ENCODE measurements at regions not wholly inside any gene's neighbourhood (a gene's known extent, or its start where the extent isn't known, plus 50 kb on each side); places are given as distances from the start of the nearest gene placed in this dataset.

DNA sequence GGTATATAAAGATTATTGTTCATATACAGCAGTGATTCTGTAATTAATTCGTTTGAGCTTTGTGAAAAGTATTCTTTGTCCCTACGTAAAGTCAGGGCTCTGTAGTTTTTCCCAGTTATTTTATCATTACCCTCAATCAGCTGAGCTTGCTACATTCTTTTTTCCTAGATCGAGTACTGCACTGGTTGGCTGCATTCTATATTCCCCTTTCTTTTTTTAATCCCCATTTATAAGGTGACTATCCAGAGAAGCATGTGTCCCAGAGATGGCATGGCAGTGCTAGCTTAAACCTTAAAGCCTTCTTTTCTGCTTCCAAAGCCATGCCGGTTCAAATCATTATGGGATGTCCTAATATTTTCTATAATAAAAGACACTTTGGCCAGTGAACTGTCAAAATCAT, 230.1 kb upstream of the CELF2 start:
- DNase-seq = no peak

- DNase-seq = no peak
Measured at GRCh38 chr10:10788761-10789160, 228.9 kb upstream of the CELF2 start.

DNA sequence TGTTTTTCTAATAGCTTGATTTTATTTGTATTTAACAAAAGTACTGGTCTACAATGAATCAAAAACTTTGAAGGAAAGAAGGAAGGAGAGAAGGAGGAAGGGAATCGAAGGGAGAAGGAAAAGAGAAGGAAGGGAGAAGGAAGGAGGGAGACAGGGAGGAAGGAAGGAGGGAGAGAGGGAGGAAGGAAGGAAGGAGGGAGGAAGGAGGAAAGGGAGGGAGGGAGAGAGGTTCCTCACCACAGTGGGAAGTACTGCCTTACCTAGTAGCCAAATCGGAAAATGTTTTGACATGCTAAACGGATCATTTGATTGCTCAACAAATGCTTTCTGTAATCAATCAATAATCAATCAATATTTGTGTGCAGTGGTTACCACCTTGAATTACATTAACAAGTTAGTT, 225.8 kb upstream of the CELF2 start:
- no peak for DNase-seq

DNA sequence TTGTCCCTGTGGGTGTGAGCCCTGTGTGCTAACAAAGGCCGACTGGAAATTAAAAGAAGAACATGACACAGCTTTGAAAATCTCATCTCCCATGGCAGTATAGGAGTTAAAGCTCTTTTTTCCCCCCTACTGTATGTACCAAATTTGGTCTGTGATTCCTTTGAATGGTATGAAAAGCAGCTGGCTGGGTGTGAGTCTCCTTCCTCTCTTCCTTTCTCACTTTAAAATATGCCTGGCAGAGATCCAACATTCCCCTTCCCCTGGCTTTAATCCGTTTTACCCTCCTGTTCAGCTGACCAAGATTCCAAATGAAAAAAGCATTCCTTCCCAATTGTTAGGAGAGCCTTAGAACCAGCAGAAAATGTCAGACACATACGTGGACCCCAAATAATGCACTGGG, 225.0 kb upstream of the CELF2 start:
- DNase-seq = no peak

- no peak for DNase-seq
Measured at GRCh38 chr10:10794046-10794445, 223.6 kb upstream of the CELF2 start.

DNA sequence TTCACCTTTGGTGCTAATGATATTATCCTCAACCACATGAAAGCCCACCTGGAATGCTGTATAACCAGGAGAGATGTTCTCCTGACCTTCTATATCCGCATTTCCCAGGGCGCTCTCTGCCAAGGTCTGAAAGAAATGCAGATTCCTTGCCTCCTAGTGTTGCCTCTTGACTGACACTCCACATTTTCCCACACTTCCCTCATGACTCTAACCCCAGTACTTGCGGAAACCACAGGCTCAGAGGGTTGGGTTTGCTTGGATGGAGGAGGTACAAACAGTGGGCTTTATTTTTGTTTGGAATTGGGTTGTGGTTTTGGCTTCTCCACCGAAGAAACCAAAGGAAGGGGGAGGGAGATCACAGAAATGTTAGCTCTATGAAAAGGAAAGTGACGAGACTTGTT, 222.9 kb upstream of the CELF2 start:
- DNase-seq = no peak

- DNase-seq = no peak
Measured at GRCh38 chr10:10796061-10796773, 221.5 kb upstream of the CELF2 start.

GRCh38 chr10:10796774-10797415, 220.8 kb upstream of the CELF2 start:
- DNase-seq = no peak

GRCh38 chr10:10797513-10797912, 220.2 kb upstream of the CELF2 start:
- DNase-seq = no peak

DNA sequence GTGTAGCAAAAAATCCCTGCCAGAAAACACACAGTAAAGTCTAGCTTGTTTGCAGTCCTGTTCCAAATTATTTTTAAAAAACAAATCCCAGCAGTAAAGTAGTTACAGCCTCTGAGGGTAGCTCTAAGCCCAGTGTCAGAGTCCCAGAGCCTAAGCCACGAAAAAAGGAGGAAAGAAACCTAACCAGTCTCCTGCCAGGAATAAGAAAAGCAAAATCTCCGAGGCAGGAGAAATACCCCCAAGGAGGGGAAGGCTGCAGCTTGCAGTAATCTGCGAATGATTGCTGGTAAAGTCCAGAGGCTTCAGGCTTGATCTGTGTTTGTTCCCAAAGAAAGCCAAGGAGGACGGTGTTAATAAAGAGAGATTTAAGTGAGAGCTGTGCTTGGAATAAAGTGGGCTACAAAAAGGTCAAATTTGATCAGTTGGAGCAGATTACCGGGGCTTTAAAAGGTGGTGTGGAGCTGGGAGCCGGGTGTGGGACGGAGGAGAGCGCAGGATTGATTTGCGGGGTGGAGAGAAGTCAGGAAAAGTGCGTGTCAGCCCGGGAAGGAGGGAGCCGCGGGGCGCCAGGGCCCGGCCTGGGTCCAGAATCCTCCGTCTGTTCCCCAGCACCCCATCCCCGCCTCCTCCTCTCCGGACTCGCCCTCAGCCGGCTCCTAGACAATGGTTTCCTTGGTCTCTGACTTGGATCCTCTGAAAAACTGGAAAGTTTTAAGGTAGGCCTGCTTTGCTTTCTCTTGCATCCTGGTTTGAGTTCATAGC, 219.4 kb upstream of the CELF2 start:
- DNase-seq = no peak

DNA sequence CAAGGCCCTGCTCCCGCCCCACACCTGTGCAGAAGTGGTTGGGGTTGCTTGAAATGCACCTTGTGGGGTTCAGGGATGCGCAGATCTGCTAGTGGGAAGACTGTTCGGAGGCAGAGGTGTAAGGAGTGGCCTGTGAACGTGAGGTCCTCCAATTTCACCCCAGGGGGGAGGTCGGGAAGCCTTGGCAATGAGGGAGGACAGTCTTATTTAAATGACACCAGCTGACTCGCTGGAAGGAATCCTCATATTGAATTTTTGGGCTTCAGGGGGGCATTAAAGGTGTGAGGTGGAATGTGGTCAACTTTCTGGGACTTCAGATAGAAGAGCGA, 218.8 kb upstream of the CELF2 start:
- DNase-seq = no peak

DNA sequence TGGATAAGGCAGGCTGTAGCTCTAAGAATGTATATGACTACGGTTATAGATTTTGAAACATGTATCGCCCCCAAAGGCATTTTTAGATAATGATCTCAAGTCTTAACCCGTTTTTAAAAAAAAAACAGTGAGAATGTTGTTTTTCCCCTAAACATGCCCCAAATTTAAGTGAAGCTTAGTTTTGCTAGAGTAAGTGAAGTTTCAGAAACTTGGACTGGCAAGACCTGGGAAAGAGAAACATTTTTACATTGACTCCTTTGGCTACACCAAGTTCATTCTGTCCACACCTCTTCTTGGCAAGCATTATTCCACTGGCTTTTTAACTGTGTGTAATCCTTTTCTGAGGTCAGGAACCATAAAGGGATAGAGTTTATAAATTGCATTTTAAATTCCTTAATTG, 216.7 kb upstream of the CELF2 start:
- DNase-seq = no peak

- no peak for DNase-seq
Measured at GRCh38 chr10:10803278-10803677, 214.4 kb upstream of the CELF2 start.

DNA sequence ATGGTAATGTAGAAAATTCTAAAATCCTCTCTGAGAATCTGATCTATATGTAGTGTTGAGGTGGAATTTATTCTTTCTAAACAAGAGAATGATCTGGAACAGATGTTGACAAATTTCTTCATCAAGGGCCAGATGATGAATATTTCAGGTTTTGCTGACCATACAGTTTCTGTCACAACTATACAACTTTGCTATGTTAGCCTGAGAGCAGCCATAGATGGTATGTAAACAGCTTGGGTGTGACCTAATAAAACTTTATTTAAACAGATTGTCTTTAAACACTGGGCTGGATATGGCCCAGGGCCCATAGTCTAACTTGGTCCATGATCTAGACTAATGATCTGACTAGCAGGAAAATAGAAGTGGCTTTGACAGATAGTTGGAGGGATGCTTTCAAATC, 213.6 kb upstream of the CELF2 start:
- no peak for DNase-seq

DNA sequence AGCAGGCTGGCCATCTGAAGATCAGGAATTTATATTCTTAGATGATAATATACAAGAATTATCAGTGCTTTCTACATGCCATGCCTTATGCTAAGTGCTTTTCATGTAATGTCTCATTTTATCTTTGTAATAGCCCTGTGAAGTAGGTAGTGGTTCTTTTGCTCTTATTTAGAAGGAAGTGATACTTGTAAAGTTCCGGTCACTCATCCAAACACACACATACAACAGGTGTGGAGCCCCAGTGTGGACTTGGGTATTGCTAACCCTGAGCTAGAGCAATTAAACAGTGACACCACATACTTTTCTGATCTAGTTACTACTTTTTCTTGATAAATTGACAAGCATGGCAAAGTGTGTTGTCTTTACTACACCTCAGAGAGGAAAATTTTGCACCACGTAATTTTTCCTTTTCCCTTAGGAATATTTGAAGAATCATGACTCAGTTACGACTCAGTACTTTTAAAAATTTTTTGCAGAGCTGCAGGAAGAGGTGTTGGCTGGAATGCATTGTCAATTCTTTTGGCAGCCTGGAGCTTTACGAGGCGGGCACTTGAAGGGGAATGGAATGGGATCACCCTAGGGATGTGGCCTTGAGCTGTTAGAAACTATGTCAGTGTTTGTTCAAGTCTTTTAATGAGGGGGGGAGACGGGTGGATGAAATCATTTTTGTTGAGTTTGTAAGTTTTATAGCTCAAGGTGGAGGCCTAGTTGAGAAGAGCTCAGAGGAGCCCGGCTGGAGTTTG, 212.5 kb upstream of the CELF2 start:
- DNase-seq = no peak

GRCh38 chr10:10807106-10807505, 210.6 kb upstream of the CELF2 start:
- no peak for DNase-seq

DNA sequence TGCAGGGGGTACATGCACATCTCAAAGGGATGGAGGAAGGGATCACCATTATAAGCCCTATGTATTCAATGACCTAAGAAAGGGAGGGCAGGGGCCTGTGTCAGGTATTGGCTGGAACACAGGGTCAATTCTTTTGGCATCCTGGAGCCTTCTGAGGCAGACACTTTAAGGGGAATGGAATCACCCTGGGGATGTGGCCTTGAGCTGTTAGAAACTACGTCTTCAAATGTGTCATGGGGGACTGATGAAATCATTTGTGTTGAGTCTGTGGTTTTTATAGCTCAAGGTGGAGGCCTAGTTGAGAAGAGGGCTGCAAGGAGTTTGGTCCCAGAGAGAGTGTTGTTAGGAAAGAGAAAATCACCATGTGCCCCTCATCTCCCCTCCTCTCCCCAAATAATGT, 206.1 kb upstream of the CELF2 start:
- DNase-seq = no peak

- no peak for DNase-seq
Measured at GRCh38 chr10:10813656-10814055, 204.0 kb upstream of the CELF2 start.

GRCh38 chr10:10814069-10814468, 203.6 kb upstream of the CELF2 start:
- no peak for DNase-seq

DNA sequence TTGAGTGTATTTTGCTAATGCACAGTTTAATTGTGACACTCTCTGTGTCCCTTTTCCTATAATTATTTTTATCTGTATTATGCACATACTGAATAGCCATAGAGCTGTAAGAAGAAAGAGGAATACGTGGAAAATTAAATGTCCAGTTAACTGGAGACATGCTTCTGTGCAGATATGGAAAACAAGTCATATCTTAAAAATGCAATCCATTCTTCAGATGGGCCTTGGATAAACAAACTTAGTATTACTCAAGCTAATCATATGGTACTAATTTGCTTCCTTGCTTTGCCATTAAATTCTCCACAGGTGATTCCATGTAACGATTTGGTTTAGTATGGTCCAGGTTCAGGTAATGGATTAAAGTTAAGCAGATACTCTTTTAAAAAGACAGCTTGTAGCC, 201.2 kb upstream of the CELF2 start:
- no peak for DNase-seq

DNA sequence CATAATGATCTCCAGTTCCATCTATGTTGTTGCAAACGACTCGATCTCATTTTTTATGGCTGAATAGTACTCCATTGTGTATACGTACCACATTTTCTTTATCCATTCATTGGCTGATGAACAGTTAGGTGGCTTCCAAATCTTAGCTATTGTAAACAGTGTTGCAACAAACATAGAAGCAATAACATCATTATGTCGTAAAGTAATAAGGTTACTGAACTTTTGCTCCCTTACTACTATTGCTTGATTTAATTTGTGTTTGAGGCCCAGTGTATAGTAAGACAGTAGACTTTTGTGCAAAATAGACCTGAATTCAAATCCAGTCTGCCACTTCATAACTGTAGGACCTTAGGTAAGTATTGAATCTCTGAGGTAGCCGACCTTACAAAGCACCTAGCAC, 200.1 kb upstream of the CELF2 start:
- DNase-seq = no peak

DNA sequence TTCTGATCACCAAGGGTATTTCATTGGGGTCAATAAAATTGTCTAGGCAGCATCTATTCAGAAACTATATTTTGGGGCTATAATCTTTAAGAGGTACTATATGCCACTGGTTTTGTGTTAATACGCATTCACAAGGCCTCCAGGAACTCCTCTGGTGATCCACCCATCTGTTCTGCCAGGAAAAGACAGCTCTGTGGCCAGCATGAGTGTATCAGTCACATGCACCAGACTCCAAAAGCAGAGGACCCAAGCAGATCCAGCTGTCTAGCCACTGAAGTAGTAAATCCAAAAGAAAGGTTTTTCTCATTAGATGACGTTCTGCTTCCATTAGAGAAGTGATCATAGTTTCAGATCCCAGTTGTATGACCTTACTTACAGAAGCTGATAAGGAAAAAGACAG, 199.6 kb upstream of the CELF2 start:
- no peak for DNase-seq

DNA sequence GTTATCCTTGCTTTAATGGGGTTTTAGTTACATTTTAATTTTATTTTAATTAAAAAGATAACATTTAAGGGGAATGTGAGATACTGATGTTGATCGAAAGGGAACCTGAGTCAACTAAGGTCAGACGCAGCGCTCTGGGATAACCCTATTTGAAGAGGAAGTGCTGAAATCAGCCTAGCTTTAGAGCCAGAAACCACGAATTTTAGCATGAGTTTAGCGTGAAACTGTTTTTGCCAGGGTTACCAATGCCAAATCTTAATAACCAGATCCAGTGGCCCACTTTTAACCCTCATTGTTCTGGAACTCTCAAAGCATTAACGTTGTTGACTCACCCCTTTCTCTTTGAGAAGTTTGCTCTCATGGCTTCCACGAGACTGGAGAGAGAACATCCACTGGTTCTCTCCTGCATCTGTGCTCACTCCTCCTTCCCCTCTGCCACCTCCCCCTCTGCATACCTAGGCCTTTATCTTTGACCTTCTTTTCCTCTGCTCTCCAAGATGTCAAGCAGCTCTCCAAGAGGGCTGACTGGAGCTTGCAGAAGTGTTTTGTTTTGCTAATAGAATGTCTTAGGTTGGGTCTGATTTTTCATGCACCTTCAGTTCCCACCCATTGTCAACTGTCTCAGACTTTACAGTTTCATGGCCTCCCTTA, 198.3 kb upstream of the CELF2 start:
- DNase-seq = no peak
